ENCODE measurements at regions not wholly inside any gene's neighbourhood (a gene's known extent, or its start where the extent isn't known, plus 50 kb on each side); places are given as distances from the start of the nearest gene placed in this dataset.

DNA sequence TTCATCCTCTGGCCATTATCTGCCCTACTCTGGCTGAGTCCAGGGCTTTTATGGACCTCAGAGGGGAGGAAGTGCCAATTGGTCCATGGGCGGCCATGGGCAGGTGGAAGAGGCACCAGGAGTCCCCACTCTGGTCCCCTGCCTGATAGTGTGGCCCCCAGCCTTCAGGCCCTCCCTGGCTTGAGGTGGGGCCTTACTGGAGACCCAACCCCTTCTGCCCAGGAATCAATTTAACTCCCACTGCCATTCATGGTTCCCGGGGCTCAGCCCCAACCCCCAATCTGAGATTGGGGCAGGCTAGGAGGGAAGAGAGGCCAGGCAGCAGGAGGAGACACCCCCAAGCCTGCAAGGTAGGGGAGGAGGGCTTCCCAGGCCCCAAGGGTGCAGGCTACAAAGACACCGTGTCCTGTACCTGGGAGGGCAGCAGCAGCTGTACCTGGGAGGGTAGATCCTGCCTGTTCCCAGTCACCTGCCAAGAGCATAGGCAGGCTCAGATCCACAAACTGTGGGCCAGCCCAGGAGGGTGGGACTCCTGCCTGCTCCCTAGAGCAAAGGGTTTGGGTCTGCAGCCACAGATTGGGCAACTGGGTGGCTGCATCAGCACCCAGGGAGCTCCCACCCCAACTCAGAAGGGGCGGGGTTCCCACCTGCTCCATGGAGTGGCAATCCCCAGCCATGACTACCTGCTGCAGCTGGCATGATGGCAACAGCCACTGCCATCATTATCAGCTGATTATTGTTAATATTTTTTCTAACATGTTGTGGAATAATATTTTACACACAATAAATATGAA is 1044.1 kb upstream of the B3GALT2 start:
- no peak overlapping the region for H3K4me2 ChIP-seq (ENCODE audit: low read length)
- H3K9me3 ChIP-seq (ENCODE audit: insufficient read depth, low read depth, low read length): peaks cover 2% of the 10 kb centered on the region
- H3K18ac ChIP-seq (ENCODE audit: low read length): no peak overlapping the region
- no peak overlapping the region for H4K12ac ChIP-seq (ENCODE audit: low read depth, low read length)
- no peaks in the 10 kb centered on the region for H3K27me3 ChIP-seq (ENCODE audit: insufficient read depth, low read length)
- no peak overlapping the region for H2BK120ac ChIP-seq (ENCODE audit: insufficient read depth, low read length, poor library complexity)
- H2BK12ac ChIP-seq (ENCODE audit: low read length): no peak overlapping the region
- H3K4me1 ChIP-seq (ENCODE audit: control insufficient read depth in 1 of 2, insufficient read depth in 2 of 2, low read length in 2 of 2): no peaks in the 10 kb centered on the region
- DNase-seq: no peak
- no peak overlapping the region for H3K23ac ChIP-seq (ENCODE audit: low read length)
- WGBS (ENCODE audit: extremely low coverage, insufficient coverage, insufficient read length): no CpG with 5 or more reads among the region's 4 CpGs
- H3K36me3 ChIP-seq (ENCODE audit: control insufficient read depth in 1 of 2, insufficient read depth in 2 of 2, low read length in 2 of 2): no peaks in the 10 kb centered on the region
- no peak overlapping the region for H3K14ac ChIP-seq (ENCODE audit: low read length)
- no peak overlapping the region for H4K91ac ChIP-seq (ENCODE audit: low read depth, low read length)
- no peak overlapping the region for H3K27ac ChIP-seq (ENCODE audit: low read depth, low read length)
- H3K4ac ChIP-seq (ENCODE audit: low read depth, low read length): no peak overlapping the region
- no peak overlapping the region for H2AFZ ChIP-seq (ENCODE audit: insufficient read depth, low read length, poor library complexity)
- H3K9ac ChIP-seq (ENCODE audit: low read length): no peak overlapping the region
- no peak overlapping the region for H2AK5ac ChIP-seq (ENCODE audit: low read length)
- no peak overlapping the region for H3K4me3 ChIP-seq (ENCODE audit: low read depth, low read length)
- H2BK5ac ChIP-seq (ENCODE audit: low read depth, low read length, poor library complexity): no peak overlapping the region
- H4K8ac ChIP-seq (ENCODE audit: low read depth, low read length): no peak overlapping the region
- no peaks in the 10 kb centered on the region for H3K79me2 ChIP-seq (ENCODE audit: control insufficient read depth, insufficient read depth, low read length, poor library complexity)
- H3K79me1 ChIP-seq (ENCODE audit: low read length): no peaks in the 10 kb centered on the region

DNA sequence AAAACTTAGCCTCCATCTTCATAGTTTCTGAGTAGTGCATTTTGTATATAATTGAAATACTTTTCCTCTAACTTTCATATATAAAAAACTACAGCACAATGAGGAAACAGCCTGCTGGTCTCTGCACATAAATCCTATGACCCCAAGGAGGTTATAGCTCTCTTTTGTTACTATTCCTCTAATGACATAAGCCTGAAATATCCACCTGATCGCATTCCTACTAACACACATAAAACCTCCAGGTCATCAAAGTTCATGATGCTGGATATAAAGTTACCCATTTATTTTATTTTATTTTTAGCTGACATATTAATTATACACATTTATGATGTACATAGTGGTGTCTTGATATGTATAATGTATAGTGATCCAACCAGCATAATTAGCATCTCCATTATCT is 1042.0 kb upstream of the B3GALT2 start:
- Histone ChIP-seq H2AFZ (ENCODE audit: insufficient read depth, low read length, poor library complexity) (no peak overlapping the region), H3K23ac (ENCODE audit: low read length) (no peak overlapping the region), H3K27me3 (ENCODE audit: insufficient read depth, low read length) (no peaks in the 10 kb centered on the region), H3K36me3 (ENCODE audit: control insufficient read depth in 1 of 2, insufficient read depth in 2 of 2, low read length in 2 of 2) (no peaks in the 10 kb centered on the region), H3K4me3 (ENCODE audit: low read depth, low read length) (no peak overlapping the region), H3K79me2 (ENCODE audit: control insufficient read depth, insufficient read depth, low read length, poor library complexity) (no peaks in the 10 kb centered on the region), H2AK5ac (ENCODE audit: low read length) (no peak overlapping the region), H3K9ac (ENCODE audit: low read length) (no peak overlapping the region), H2BK5ac (ENCODE audit: low read depth, low read length, poor library complexity) (no peak overlapping the region), H4K12ac (ENCODE audit: low read depth, low read length) (no peak overlapping the region), H3K4ac (ENCODE audit: low read depth, low read length) (no peak overlapping the region), H2BK120ac (ENCODE audit: insufficient read depth, low read length, poor library complexity) (no peak overlapping the region), H2BK12ac (ENCODE audit: low read length) (no peak overlapping the region), H3K9me3 (ENCODE audit: insufficient read depth, low read depth, low read length) (peaks cover 2% of the 10 kb centered on the region), H3K14ac (ENCODE audit: low read length) (no peak overlapping the region), H3K18ac (ENCODE audit: low read length) (no peak overlapping the region), H3K4me2 (ENCODE audit: low read length) (no peak overlapping the region), H3K79me1 (ENCODE audit: low read length) (no peaks in the 10 kb centered on the region), H4K91ac (ENCODE audit: low read depth, low read length) (no peak overlapping the region), H3K4me1 (ENCODE audit: control insufficient read depth in 1 of 2, insufficient read depth in 2 of 2, low read length in 2 of 2) (no peaks in the 10 kb centered on the region), H4K8ac (ENCODE audit: low read depth, low read length) (no peak overlapping the region), H3K27ac (ENCODE audit: low read depth, low read length) (no peak overlapping the region)
- no CpG with 5 or more reads among the region's 1 CpG for WGBS (ENCODE audit: extremely low coverage, insufficient coverage, insufficient read length)
- DNase-seq: no peak

DNA sequence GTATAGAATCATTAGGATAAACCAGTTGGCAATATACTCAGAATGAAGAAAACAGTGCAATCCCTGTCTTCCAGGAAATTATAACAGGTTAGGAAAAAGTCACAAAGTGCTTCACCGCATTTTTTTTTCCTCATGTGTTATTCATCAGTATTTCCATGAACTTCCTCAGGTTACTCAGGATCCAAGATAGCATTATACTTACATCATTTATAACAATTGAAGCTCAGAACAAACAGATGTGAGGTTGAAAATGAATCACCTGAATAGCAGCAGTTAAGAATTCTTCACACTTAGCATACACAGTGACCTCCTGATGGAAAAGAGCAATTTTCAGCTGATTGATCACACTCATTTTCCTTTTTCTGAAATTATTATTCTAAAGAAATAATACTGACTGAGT is 1040.7 kb upstream of the B3GALT2 start:
- Histone ChIP-seq H3K27me3 (ENCODE audit: insufficient read depth, low read length) (no peaks in the 10 kb centered on the region), H3K4me1 (ENCODE audit: control insufficient read depth in 1 of 2, insufficient read depth in 2 of 2, low read length in 2 of 2) (no peaks in the 10 kb centered on the region), H3K79me1 (ENCODE audit: low read length) (no peaks in the 10 kb centered on the region), H2AK5ac (ENCODE audit: low read length) (no peak overlapping the region), H3K23ac (ENCODE audit: low read length) (no peak overlapping the region), H3K27ac (ENCODE audit: low read depth, low read length) (no peak overlapping the region), H4K12ac (ENCODE audit: low read depth, low read length) (no peak overlapping the region), H3K9ac (ENCODE audit: low read length) (no peak overlapping the region), H2BK120ac (ENCODE audit: insufficient read depth, low read length, poor library complexity) (no peak overlapping the region), H3K4me3 (ENCODE audit: low read depth, low read length) (no peak overlapping the region), H3K36me3 (ENCODE audit: control insufficient read depth in 1 of 2, insufficient read depth in 2 of 2, low read length in 2 of 2) (no peaks in the 10 kb centered on the region), H2BK5ac (ENCODE audit: low read depth, low read length, poor library complexity) (no peak overlapping the region), H4K91ac (ENCODE audit: low read depth, low read length) (no peak overlapping the region), H4K8ac (ENCODE audit: low read depth, low read length) (no peak overlapping the region), H2AFZ (ENCODE audit: insufficient read depth, low read length, poor library complexity) (no peak overlapping the region), H3K14ac (ENCODE audit: low read length) (no peak overlapping the region), H2BK12ac (ENCODE audit: low read length) (no peak overlapping the region), H3K18ac (ENCODE audit: low read length) (no peak overlapping the region), H3K4me2 (ENCODE audit: low read length) (no peak overlapping the region), H3K9me3 (ENCODE audit: insufficient read depth, low read depth, low read length) (peaks cover 2% of the 10 kb centered on the region), H3K79me2 (ENCODE audit: control insufficient read depth, insufficient read depth, low read length, poor library complexity) (no peaks in the 10 kb centered on the region), H3K4ac (ENCODE audit: low read depth, low read length) (no peak overlapping the region)
- no peak for DNase-seq
- no CpG with 5 or more reads among the region's 1 CpG for WGBS (ENCODE audit: extremely low coverage, insufficient coverage, insufficient read length)

DNA sequence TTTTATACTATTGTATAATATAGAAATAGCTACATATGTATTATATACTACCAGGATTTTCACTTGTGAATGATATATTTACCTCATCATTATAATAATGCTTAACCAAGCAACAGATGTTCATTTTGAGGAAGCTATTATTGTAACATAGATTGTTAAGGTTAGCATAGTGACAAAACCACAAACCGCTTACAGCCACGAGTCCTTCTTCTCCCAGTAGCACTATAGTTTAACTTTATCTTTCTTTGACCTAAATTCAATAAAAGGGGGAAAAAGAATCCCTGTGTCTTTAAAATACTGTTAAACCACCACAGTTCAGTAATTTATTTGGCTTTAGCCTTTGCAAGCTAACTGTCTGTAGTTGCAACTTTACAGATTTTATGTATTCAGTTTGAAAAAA is 1039.4 kb upstream of the B3GALT2 start:
- WGBS (ENCODE audit: extremely low coverage, insufficient coverage, insufficient read length): no CpG with 5 or more reads among the region's 2 CpGs
- H3K9ac ChIP-seq (ENCODE audit: low read length): no peak overlapping the region
- no peak overlapping the region for H4K91ac ChIP-seq (ENCODE audit: low read depth, low read length)
- H4K12ac ChIP-seq (ENCODE audit: low read depth, low read length): no peak overlapping the region
- H3K4ac ChIP-seq (ENCODE audit: low read depth, low read length): no peak overlapping the region
- no peak overlapping the region for H3K4me2 ChIP-seq (ENCODE audit: low read length)
- H3K9me3 ChIP-seq (ENCODE audit: insufficient read depth, low read depth, low read length): peaks cover 2% of the 10 kb centered on the region
- no peak for DNase-seq
- H3K23ac ChIP-seq (ENCODE audit: low read length): no peak overlapping the region
- H2AFZ ChIP-seq (ENCODE audit: insufficient read depth, low read length, poor library complexity): no peak overlapping the region
- no peak overlapping the region for H3K27ac ChIP-seq (ENCODE audit: low read depth, low read length)
- H3K36me3 ChIP-seq (ENCODE audit: control insufficient read depth in 1 of 2, insufficient read depth in 2 of 2, low read length in 2 of 2): no peaks in the 10 kb centered on the region
- no peaks in the 10 kb centered on the region for H3K4me1 ChIP-seq (ENCODE audit: control insufficient read depth in 1 of 2, insufficient read depth in 2 of 2, low read length in 2 of 2)
- H2BK120ac ChIP-seq (ENCODE audit: insufficient read depth, low read length, poor library complexity): no peak overlapping the region
- no peak overlapping the region for H3K14ac ChIP-seq (ENCODE audit: low read length)
- no peak overlapping the region for H2BK12ac ChIP-seq (ENCODE audit: low read length)
- H2AK5ac ChIP-seq (ENCODE audit: low read length): no peak overlapping the region
- no peak overlapping the region for H3K18ac ChIP-seq (ENCODE audit: low read length)
- no peak overlapping the region for H2BK5ac ChIP-seq (ENCODE audit: low read depth, low read length, poor library complexity)
- H3K79me2 ChIP-seq (ENCODE audit: control insufficient read depth, insufficient read depth, low read length, poor library complexity): no peaks in the 10 kb centered on the region
- H3K4me3 ChIP-seq (ENCODE audit: low read depth, low read length): no peak overlapping the region
- H3K27me3 ChIP-seq (ENCODE audit: insufficient read depth, low read length): no peaks in the 10 kb centered on the region
- H3K79me1 ChIP-seq (ENCODE audit: low read length): no peaks in the 10 kb centered on the region
- no peak overlapping the region for H4K8ac ChIP-seq (ENCODE audit: low read depth, low read length)
